ENCODE measurements at regions not wholly inside any gene's neighbourhood (a gene's known extent, or its start where the extent isn't known, plus 50 kb on each side); places are given as distances from the start of the nearest gene placed in this dataset.

DNA sequence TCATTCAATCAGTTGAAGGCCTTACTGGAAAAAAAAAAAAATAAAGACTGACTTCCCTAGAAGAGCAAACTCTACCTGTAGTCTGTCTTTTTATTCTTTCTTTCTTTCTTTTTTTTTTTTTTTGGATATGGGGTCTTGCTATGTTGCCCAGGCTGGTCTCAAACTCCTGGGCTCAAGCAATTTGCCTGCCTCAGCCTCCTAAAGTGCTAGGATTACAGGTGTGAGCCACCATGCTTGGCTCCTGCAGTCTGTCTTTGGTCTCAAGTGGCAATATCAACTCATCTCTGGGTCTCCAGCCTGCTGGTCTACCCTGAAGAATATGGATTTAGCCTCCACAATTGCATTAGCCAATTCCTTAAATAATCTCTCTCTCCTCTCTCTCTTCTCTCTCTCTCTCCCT, 167.7 kb upstream of the P2RY1 start:
- H3K9me3 ChIP-seq (ENCODE audit: control insufficient read depth in 1 of 2, insufficient read depth in 1 of 2, low read length in 2 of 2): no peaks in the 10 kb centered on the region
- H3K27ac ChIP-seq (ENCODE audit: low read depth in 1 of 2, low read length in 2 of 2): no peak overlapping the region
- Mint-ChIP-seq H3K4me1 (ENCODE audit: low read depth) (peaks cover 13% of the 10 kb centered on the region), H3K27ac (no peak overlapping the region), H3K27me3 (peaks cover 16% of the 10 kb centered on the region), H3K36me3 (ENCODE audit: low read depth) (no peaks in the 10 kb centered on the region), H3K4me3 (no peak overlapping the region), H3K9me3 (peaks cover 2% of the 10 kb centered on the region)
- H3K4me3 ChIP-seq (ENCODE audit: low read length): no peak overlapping the region
- no peak for ATAC-seq (ENCODE audit: poor library complexity)
- no peak for DNase-seq
- CTCF ChIA-PET: no interaction called here
- POLR2A ChIA-PET: no interaction called here
- H3K4me1 ChIP-seq (ENCODE audit: insufficient read depth, low read length): no peaks in the 10 kb centered on the region
- TF ChIP-seq CTCF (IDR thresholded peaks at IDR 0.05): no peak
- no peaks in the 10 kb centered on the region for H3K27me3 ChIP-seq (ENCODE audit: control insufficient read depth in 1 of 2, insufficient read depth in 2 of 2, low read length in 2 of 2)
- intact Hi-C loops (cut with DNase I, micrococcal nuclease): no loop called here
- H3K36me3 ChIP-seq (ENCODE audit: insufficient read depth, low read length): no peaks in the 10 kb centered on the region

- no peaks in the 10 kb centered on the region for H3K36me3 ChIP-seq (ENCODE audit: insufficient read depth, low read length)
- H3K4me3 ChIP-seq (ENCODE audit: low read length): no peak overlapping the region
- no peaks in the 10 kb centered on the region for H3K27me3 ChIP-seq (ENCODE audit: control insufficient read depth in 1 of 2, insufficient read depth in 2 of 2, low read length in 2 of 2)
- DNase-seq: no peak
- H3K27me3 Mint-ChIP-seq: peaks cover 16% of the 10 kb centered on the region
- ATAC-seq (ENCODE audit: poor library complexity): no peak
- no peak overlapping the region for H3K27ac Mint-ChIP-seq
- H3K9me3 Mint-ChIP-seq: no peaks in the 10 kb centered on the region
- CTCF ChIA-PET: no interaction called here
- intact Hi-C loops (cut with DNase I, micrococcal nuclease): no loop called here
- H3K4me1 Mint-ChIP-seq (ENCODE audit: low read depth): peaks cover 13% of the 10 kb centered on the region
- no peak overlapping the region for H3K27ac ChIP-seq (ENCODE audit: low read depth in 1 of 2, low read length in 2 of 2)
- POLR2A ChIA-PET: no interaction called here
- no peak for TF ChIP-seq CTCF (IDR thresholded peaks at IDR 0.05)
- no peaks in the 10 kb centered on the region for H3K36me3 Mint-ChIP-seq (ENCODE audit: low read depth)
- H3K4me1 ChIP-seq (ENCODE audit: insufficient read depth, low read length): no peaks in the 10 kb centered on the region
- no peaks in the 10 kb centered on the region for H3K9me3 ChIP-seq (ENCODE audit: control insufficient read depth in 1 of 2, insufficient read depth in 1 of 2, low read length in 2 of 2)
- H3K4me3 Mint-ChIP-seq: no peak overlapping the region
These were observed 165.4 kb upstream of the P2RY1 start for GRCh38 chr3:152669560-152669959.

- ChIA-PET CTCF (no interaction called here), POLR2A (no interaction called here)
- H3K9me3 ChIP-seq (ENCODE audit: control insufficient read depth in 1 of 2, insufficient read depth in 1 of 2, low read length in 2 of 2): no peaks in the 10 kb centered on the region
- H3K27me3 ChIP-seq (ENCODE audit: control insufficient read depth in 1 of 2, insufficient read depth in 2 of 2, low read length in 2 of 2): no peaks in the 10 kb centered on the region
- no peak overlapping the region for H3K4me3 Mint-ChIP-seq
- ATAC-seq (ENCODE audit: poor library complexity) (no peak), DNase-seq (no peak)
- intact Hi-C loops (cut with DNase I, micrococcal nuclease): no loop called here
- H3K36me3 Mint-ChIP-seq (ENCODE audit: low read depth): no peaks in the 10 kb centered on the region
- no peaks in the 10 kb centered on the region for H3K4me1 Mint-ChIP-seq (ENCODE audit: low read depth)
- H3K4me1 ChIP-seq (ENCODE audit: insufficient read depth, low read length): no peaks in the 10 kb centered on the region
- H3K36me3 ChIP-seq (ENCODE audit: insufficient read depth, low read length): no peaks in the 10 kb centered on the region
- TF ChIP-seq CTCF (IDR thresholded peaks at IDR 0.05): no peak
- no peaks in the 10 kb centered on the region for H3K9me3 Mint-ChIP-seq
- peaks cover 16% of the 10 kb centered on the region for H3K27me3 Mint-ChIP-seq
- no peak overlapping the region for H3K27ac ChIP-seq (ENCODE audit: low read depth in 1 of 2, low read length in 2 of 2)
- H3K27ac Mint-ChIP-seq: no peak overlapping the region
- no peak overlapping the region for H3K4me3 ChIP-seq (ENCODE audit: low read length)
These were observed 163.2 kb upstream of the P2RY1 start for GRCh38 chr3:152671446-152672319.

Data from CD4-positive, alpha-beta T cell (primary cell).